NOMO-1 treated with dmso at 0.1 percent for 144 hours (cell line): ENCODE measurements at regions not wholly inside any gene's neighbourhood (a gene's known extent, or its start where the extent isn't known, plus 50 kb on each side); places are given as distances from the start of the nearest gene placed in this dataset.
"Not testable (repeated sequence)": the region's sequence is repeated elsewhere in the genome, so short reads cannot be mapped to it uniquely, and the experiment has no call there.

Experiments used
- DNase-seq: peaks from one replicate; lab custom pipeline; 2025; ENCODE audit not compliant: unreplicated experiment; lab: John Stamatoyannopoulos, UW

DNA sequence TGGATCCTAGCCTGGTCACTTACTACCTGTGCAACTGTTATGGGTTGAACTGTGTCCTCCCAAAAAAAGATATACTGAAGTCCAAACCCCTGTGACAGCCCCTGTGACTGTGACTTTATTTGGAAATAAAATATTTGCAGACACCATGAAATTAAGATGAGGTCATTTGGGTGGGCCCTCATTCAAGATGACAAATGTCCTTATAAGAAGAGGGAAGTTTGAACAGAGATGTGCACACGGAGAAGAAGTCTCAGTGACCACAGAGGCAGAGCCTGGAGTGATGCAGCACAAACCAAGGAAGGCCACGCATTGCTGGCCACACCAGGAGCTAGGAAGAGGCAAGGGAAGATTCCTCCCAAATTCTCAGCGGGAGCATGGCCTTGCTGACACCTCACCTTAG lies 249.7 kb upstream of the RUNX1 start:
- no peak for DNase-seq

DNA sequence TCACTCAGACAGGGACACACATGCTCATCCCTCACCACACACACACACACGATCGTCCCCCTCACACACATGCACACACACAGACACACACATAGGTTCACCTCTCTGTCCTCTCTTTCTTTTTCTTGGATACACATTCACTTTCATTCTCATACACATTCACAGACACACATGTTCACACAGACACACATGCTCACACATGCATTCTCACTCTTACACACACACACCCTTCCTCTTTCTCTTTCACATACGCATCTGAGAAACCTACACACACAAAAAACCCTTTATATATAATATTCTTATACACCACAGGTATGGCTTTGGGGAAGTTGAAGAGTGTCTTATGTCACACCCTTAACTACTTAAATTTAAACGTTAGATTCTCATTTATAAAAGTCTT lies 248.6 kb upstream of the RUNX1 start:
- no peak for DNase-seq

DNA sequence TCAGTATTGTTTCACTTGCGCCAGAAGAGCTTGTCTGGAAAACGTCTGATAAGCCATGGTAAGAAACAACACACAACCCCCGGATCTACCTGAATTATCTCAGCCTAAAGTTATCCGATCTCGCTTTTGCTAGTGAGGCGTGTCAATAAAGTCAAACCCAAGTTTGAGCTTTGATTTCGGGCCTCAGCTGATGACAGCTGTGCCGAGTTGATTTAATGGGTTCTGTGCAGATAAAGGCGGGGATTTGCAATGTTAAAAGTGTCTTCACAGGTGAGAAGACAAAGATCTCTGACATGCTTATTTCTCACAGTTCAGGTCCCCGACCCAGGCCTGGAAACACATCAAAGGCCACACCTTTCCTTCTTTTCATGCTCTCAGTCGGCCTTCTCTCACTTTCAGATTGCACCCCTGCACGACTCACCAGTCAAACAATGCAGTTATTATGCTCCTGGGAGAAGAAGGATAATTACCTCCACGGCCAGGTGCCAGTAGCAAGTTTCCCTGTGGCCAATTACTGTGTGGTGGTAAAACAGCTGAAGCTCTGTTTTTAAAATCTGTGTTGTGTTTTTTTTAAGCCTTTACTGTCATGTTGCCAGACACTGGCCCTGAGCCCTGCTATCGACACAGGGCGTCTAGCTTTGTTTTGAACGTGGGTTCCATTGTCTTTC lies 245.3 kb upstream of the RUNX1 start:
- DNase-seq = no peak

- no peak for DNase-seq
Measured at GRCh38 chr21:35291973-35292627, 243.0 kb upstream of the RUNX1 start.

- no peak for DNase-seq
Measured at GRCh38 chr21:35291034-35291433, 241.9 kb upstream of the RUNX1 start.

DNA sequence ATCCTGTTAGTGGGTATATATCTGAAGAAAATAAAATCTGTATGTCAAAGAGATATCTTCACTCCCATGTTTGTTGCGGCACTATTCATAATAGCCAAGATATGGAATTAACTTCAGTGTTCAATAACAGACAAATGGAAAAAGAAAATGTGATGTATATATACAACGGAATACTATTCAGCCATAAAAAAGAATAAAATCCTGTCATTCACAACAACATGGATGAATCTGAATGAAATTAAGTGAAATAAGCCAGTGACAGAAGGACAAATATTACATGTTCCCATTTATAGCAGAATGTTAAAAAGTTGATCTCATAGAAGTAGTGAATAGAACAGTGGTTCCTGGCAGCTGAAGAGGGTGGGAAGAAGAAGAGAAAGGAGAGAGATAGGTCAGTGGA lies 239.1 kb upstream of the RUNX1 start:
- DNase-seq = no peak

GRCh38 chr21:35284199-35284598 lies 235.1 kb upstream of the RUNX1 start:
- no peak for DNase-seq

DNA sequence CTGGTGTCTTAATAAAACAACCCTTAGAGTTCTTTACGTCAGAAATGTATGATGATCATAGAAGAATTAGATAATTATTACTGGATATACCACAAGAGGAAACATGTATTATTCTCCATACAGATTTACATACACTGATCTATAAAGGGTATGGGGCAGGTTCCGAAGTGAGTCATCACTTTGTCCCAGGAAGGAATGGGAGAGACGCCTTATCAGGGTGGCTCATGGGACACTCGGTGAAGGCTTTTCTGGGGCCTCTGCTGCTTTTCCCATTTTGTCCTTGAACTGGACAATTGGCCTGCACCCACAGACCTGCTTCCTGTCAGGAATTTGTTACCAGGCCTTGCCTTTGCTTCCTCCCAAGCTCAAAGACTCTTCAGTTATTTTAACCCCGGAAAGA lies 233.8 kb upstream of the RUNX1 start:
- no peak for DNase-seq

DNA sequence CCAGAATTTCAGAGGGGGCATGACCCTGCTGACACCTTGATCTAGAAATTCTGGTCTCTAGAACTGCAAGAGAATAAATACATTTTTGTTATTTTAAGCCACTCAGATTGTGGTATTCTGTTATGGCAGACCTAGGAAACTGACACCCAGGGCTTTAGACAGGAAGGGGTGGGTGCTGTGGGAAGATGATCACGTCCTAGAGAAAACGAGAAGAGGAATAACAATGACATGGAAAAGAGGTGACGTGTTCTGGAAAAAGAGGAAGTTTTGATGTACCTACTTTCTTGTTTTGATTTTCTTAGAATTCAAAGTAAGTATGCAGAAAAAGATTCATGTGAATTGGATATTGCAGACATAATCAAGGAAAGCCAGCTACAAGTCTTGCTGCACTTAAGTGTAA lies 232.9 kb upstream of the RUNX1 start:
- no peak for DNase-seq

GRCh38 chr21:35280231-35280630 lies 231.1 kb upstream of the RUNX1 start:
- no peak for DNase-seq

DNA sequence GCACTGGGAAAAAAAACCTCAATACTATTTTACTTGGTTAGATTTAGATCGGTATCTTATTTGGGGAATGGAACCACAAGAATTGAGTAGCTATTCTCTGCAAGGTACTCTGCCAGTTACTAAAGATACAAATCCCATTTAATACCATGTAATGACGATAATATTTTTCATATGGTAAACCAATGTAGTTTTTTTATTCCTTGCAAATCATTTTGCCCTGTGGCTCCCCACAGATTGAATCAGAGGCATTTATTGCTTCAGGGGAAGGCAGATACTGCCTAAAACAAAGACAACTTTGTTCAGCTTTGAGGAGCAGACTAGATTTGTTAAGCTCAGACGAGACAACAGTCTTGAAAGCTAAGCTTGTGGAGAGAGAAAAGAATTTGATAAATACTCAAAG lies 226.7 kb upstream of the RUNX1 start:
- no peak for DNase-seq

GRCh38 chr21:35274923-35275322 lies 225.8 kb upstream of the RUNX1 start:
- DNase-seq = no peak

DNA sequence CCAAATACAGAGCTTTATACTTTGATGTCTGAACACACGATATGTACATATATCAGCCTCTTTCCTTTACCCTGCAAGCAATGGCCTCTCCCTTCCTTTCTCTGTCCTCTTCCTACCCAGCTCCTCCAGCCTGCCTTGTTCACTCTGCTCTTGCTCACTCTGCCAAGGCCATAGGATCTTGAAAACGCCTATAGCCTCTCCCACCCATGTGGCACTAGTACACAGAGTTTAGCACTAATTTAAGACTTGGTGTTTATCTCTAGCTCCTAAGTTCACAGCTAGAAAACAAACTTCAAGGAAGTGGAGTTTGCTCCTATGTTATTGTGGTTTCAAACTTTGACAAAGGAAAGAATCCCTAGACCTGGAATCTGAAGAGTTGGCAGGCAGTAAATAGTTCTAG lies 225.0 kb upstream of the RUNX1 start:
- DNase-seq = no peak

GRCh38 chr21:35273333-35273732 lies 224.2 kb upstream of the RUNX1 start:
- no peak for DNase-seq

- DNase-seq = not testable (repeated sequence)
Measured at GRCh38 chr21:35271344-35272118, 222.4 kb upstream of the RUNX1 start.

DNA sequence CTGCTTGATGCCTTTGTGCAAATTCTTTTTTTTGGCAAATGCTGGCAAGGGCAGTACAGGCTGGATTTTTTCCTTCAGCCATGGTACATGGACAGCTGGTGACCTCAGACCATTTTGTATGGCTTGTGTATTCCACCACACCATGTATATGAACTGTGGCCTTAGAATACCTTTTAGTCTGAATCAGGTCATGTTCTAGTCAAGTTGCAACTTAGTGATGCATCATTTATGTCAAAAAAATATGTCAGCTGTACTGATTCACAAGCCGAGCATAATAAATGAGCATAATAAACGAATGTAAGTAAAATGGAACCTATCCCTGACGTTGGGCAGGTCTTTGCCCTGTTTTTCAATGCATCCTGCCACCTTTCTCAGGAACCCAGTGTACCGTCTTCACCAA lies 219.7 kb upstream of the RUNX1 start:
- no peak for DNase-seq

DNA sequence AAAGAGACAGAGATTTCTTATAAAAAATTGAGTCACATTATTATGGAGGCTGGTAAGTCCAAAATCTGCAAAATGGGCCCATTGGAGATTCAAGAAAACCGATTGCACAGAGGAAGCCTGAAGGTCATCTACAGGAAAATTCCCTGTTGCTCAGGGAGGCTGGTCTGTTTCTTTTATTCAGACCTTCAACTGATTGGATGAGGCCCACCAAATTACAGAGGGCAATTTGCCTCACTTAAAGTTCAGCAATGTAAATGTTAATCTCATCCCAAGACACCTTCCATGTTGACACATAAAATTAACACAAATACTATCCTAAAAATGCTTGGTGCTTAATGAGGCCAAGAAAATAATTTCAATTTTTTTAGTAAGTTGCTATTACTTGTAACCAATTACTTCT lies 219.2 kb upstream of the RUNX1 start:
- no peak for DNase-seq

- DNase-seq = no peak
Measured at GRCh38 chr21:35266546-35266945, 217.4 kb upstream of the RUNX1 start.

DNA sequence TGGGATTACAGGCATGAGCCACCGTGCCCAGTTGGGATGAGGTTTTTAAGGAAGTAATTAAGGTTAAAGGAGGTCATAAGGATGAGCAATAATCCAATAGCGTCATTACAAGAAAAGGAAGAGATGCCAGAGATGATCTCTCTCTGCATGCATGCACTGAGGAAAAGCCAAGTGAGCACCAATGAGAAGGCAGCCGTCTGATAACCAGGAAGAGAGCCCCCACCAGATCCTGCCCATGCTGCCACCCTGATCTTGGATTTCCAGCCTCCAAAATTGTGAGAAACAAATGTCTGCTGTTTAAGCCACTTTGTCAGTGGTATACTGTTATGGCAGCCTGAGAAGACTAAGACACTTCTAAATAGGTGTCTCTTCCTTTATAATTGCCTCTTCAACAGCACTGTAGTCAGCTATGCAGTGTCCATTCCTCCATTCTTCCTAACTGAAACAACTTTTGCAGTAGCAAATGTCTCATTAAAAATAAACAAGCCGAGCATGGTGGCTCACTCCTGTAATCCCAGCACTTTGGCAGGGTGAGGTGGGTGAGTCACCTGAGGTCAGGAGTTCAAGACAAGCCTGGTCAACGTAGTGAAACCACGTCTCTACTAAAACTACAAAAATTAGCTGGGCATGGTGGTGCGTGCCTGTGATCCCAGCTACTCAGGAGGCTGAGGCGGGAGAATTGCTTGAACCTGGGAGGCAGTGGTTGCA lies 216.2 kb upstream of the RUNX1 start:
- no peak for DNase-seq

- no peak for DNase-seq
Measured at GRCh38 chr21:35259457-35259856, 210.4 kb upstream of the RUNX1 start.

DNA sequence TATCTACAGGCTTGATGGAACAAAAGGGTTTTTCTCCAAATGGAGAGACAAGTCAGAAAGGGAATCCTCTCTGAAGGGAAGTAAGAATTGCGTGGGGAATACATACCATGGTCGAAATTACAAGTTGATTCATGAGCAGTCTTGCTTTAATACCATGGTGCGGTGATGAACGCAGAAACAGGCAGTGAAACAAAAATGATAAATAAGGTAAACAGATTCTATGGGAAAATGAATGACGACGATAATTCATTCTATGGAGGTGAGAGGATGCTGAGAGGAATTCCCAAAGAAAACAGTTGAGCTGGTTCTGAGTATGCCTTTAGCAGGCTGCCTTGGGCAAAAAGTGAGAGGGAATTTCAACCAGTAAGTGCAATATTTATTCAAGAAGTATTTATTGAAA lies 209.4 kb upstream of the RUNX1 start:
- DNase-seq = no peak

DNA sequence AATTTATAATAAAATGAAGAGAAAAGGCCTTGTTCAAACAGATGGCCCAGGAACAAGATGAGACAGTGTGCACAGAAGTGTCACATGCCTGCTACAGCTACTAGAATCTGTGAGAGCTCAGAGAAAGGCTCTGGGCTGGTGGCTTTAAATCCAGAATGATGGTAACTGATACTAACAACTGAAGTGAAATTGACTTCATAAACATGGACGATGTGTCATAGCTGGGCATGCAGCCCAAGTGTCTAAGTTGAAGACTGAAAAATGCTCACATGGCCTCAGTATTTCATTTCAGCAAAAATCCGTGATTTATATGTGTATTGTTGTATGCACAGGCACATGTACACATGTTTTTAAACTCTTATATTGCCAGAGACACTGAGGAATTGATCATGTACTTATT lies 208.3 kb upstream of the RUNX1 start:
- DNase-seq = no peak
